Activated CD8-positive, alpha-beta T cell treated with anti-CD3 and anti-CD28 coated beads, Interleukin-2, amount 10 ng/mL, durations not matched to agents 7 days and 5 days (primary cell): ENCODE measurements at regions not wholly inside any gene's neighbourhood (a gene's known extent, or its start where the extent isn't known, plus 50 kb on each side); places are given as distances from the start of the nearest gene placed in this dataset.

Experiments used
- ATAC-seq: fragments of 150-1000 bp; cut with Tn5 transposase; one replicate; pipeline ENCODE4 v1.10.0; 2021; ENCODE audit warnings: moderate library complexity
- CTCF ChIA-PET: fragments of 350-600 bp; sonication (Branson Sonifier 250); formaldehyde crosslinking; loops from one replicate; lab custom pipeline; 2021; ENCODE audit warnings: antibody characterized with exemption; lab: Charles Lee
- POLR2A ChIA-PET: fragments of 350-600 bp; sonication (Branson Sonifier 250); formaldehyde crosslinking; loops from one replicate; lab custom pipeline; 2021; ENCODE audit warnings: antibody characterized with exemption; lab: Charles Lee
- DNase-seq: peaks from one replicate; pipeline ENCODE4 v3.0.0-alpha.2; 2020
- H3K27ac Mint-ChIP-seq: one replicate; pipeline ENCODE4 v1.8.0; 2021; ENCODE audit warnings: mild to moderate bottlenecking, mixed read lengths
- H3K27me3 Mint-ChIP-seq: one replicate; pipeline ENCODE4 v1.8.0; 2021; ENCODE audit warnings: low read depth, mixed read lengths
- H3K36me3 Mint-ChIP-seq: one replicate; pipeline ENCODE4 v1.8.0; 2021; ENCODE audit warnings: low read depth, mixed read lengths
- H3K4me1 Mint-ChIP-seq: one replicate; pipeline ENCODE4 v1.8.0; 2021; ENCODE audit warnings: low read depth, mixed read lengths
- H3K4me3 Mint-ChIP-seq: one replicate; pipeline ENCODE4 v1.8.0; 2021; ENCODE audit warnings: mild to moderate bottlenecking, mixed read lengths
- H3K9me3 Mint-ChIP-seq: one replicate; pipeline ENCODE4 v1.8.0; 2022; ENCODE audit warnings: mixed read lengths; ENCODE audit not compliant: insufficient read depth

GRCh38 chr4:127217586-127218229, 415.0 kb upstream of the INTU start:
- Mint-ChIP-seq H3K27ac (no peak overlapping the region), H3K27me3 (no peaks in the 10 kb centered on the region), H3K4me1 (no peaks in the 10 kb centered on the region), H3K9me3 (peaks cover 6% of the 10 kb centered on the region), H3K4me3 (no peak overlapping the region), H3K36me3 (no peaks in the 10 kb centered on the region)
- POLR2A ChIA-PET, result no interaction called here
- ATAC-seq (no peak), DNase-seq (no peak)
- CTCF ChIA-PET, result no interaction called here

- Mint-ChIP-seq H3K36me3 (no peaks in the 10 kb centered on the region), H3K4me3 (no peak overlapping the region), H3K9me3 (peaks cover 6% of the 10 kb centered on the region), H3K4me1 (no peaks in the 10 kb centered on the region), H3K27me3 (no peaks in the 10 kb centered on the region), H3K27ac (no peak overlapping the region)
- POLR2A ChIA-PET, result no interaction called here
- DNase-seq (no peak), ATAC-seq (no peak)
- CTCF ChIA-PET, result no interaction called here
These were observed 413.5 kb upstream of the INTU start for GRCh38 chr4:127219232-127219631.

- ATAC-seq (no peak), DNase-seq (no peak)
- H3K27me3 Mint-ChIP-seq, result no peaks in the 10 kb centered on the region
- H3K36me3 Mint-ChIP-seq, result no peaks in the 10 kb centered on the region
- ChIA-PET CTCF (no interaction called here), POLR2A (no interaction called here)
- no peak overlapping the region for H3K27ac Mint-ChIP-seq
- H3K4me3 Mint-ChIP-seq, result no peak overlapping the region
- no peaks in the 10 kb centered on the region for H3K4me1 Mint-ChIP-seq
- peaks cover 5% of the 10 kb centered on the region for H3K9me3 Mint-ChIP-seq
These were observed 408.2 kb upstream of the INTU start for GRCh38 chr4:127224556-127224955.

- H3K9me3 Mint-ChIP-seq, result peaks cover 4% of the 10 kb centered on the region
- H3K27me3 Mint-ChIP-seq, result no peaks in the 10 kb centered on the region
- no peak for DNase-seq
- H3K27ac Mint-ChIP-seq, result no peak overlapping the region
- no peaks in the 10 kb centered on the region for H3K4me1 Mint-ChIP-seq
- POLR2A ChIA-PET, result no interaction called here
- no peaks in the 10 kb centered on the region for H3K36me3 Mint-ChIP-seq
- CTCF ChIA-PET, result no interaction called here
- H3K4me3 Mint-ChIP-seq, result no peak overlapping the region
- no peak for ATAC-seq
These were observed 402.7 kb upstream of the INTU start for GRCh38 chr4:127229855-127230608.

GRCh38 chr4:127236889-127237288, 395.9 kb upstream of the INTU start:
- no peaks in the 10 kb centered on the region for H3K9me3 Mint-ChIP-seq
- ATAC-seq (no peak), DNase-seq (no peak)
- ChIA-PET CTCF (no interaction called here), POLR2A (no interaction called here)
- no peaks in the 10 kb centered on the region for H3K27me3 Mint-ChIP-seq
- H3K4me1 Mint-ChIP-seq, result no peaks in the 10 kb centered on the region
- no peak overlapping the region for H3K27ac Mint-ChIP-seq
- no peak overlapping the region for H3K4me3 Mint-ChIP-seq
- no peaks in the 10 kb centered on the region for H3K36me3 Mint-ChIP-seq

GRCh38 chr4:127237581-127237980, 395.2 kb upstream of the INTU start:
- Mint-ChIP-seq H3K4me3 (no peak overlapping the region), H3K4me1 (no peaks in the 10 kb centered on the region), H3K36me3 (no peaks in the 10 kb centered on the region), H3K9me3 (no peaks in the 10 kb centered on the region), H3K27ac (no peak overlapping the region), H3K27me3 (no peaks in the 10 kb centered on the region)
- no peak for ATAC-seq
- DNase-seq, result no peak
- ChIA-PET POLR2A (no interaction called here), CTCF (no interaction called here)

GRCh38 chr4:127238956-127239475, 393.7 kb upstream of the INTU start:
- H3K27me3 Mint-ChIP-seq, result no peaks in the 10 kb centered on the region
- CTCF ChIA-PET, result no interaction called here
- DNase-seq (no peak), ATAC-seq (no peak)
- no peaks in the 10 kb centered on the region for H3K36me3 Mint-ChIP-seq
- H3K27ac Mint-ChIP-seq, result no peak overlapping the region
- H3K9me3 Mint-ChIP-seq, result no peaks in the 10 kb centered on the region
- no peak overlapping the region for H3K4me3 Mint-ChIP-seq
- POLR2A ChIA-PET, result no interaction called here
- no peaks in the 10 kb centered on the region for H3K4me1 Mint-ChIP-seq

- no peaks in the 10 kb centered on the region for H3K27me3 Mint-ChIP-seq
- DNase-seq (no peak), ATAC-seq (no peak)
- no peaks in the 10 kb centered on the region for H3K4me1 Mint-ChIP-seq
- no peaks in the 10 kb centered on the region for H3K36me3 Mint-ChIP-seq
- no peaks in the 10 kb centered on the region for H3K9me3 Mint-ChIP-seq
- ChIA-PET POLR2A (no interaction called here), CTCF (no interaction called here)
- H3K27ac Mint-ChIP-seq, result no peak overlapping the region
- no peak overlapping the region for H3K4me3 Mint-ChIP-seq
These were observed 392.6 kb upstream of the INTU start for GRCh38 chr4:127239902-127240763.

GRCh38 chr4:127240764-127241105, 392.0 kb upstream of the INTU start:
- Mint-ChIP-seq H3K36me3 (no peaks in the 10 kb centered on the region), H3K9me3 (no peaks in the 10 kb centered on the region), H3K4me1 (no peaks in the 10 kb centered on the region), H3K4me3 (no peak overlapping the region), H3K27me3 (no peaks in the 10 kb centered on the region), H3K27ac (no peak overlapping the region)
- ChIA-PET POLR2A (no interaction called here), CTCF (no interaction called here)
- DNase-seq, result no peak
- ATAC-seq, result no peak

GRCh38 chr4:127244515-127244914, 388.2 kb upstream of the INTU start:
- no peaks in the 10 kb centered on the region for H3K9me3 Mint-ChIP-seq
- no peak overlapping the region for H3K27ac Mint-ChIP-seq
- no peaks in the 10 kb centered on the region for H3K27me3 Mint-ChIP-seq
- no peak for DNase-seq
- ChIA-PET CTCF (no interaction called here), POLR2A (no interaction called here)
- no peaks in the 10 kb centered on the region for H3K4me1 Mint-ChIP-seq
- ATAC-seq, result no peak
- no peak overlapping the region for H3K4me3 Mint-ChIP-seq
- H3K36me3 Mint-ChIP-seq, result no peaks in the 10 kb centered on the region

- POLR2A ChIA-PET, result no interaction called here
- no peak for ATAC-seq
- H3K27ac Mint-ChIP-seq, result no peak overlapping the region
- H3K4me1 Mint-ChIP-seq, result no peaks in the 10 kb centered on the region
- H3K9me3 Mint-ChIP-seq, result no peaks in the 10 kb centered on the region
- no peak for DNase-seq
- H3K4me3 Mint-ChIP-seq, result no peak overlapping the region
- CTCF ChIA-PET, result no interaction called here
- no peaks in the 10 kb centered on the region for H3K36me3 Mint-ChIP-seq
- no peaks in the 10 kb centered on the region for H3K27me3 Mint-ChIP-seq
These were observed 385.5 kb upstream of the INTU start for GRCh38 chr4:127246963-127247952.
